Spleen (tissue), 7 donors: ENCODE measurements at regions not wholly inside any gene's neighbourhood (a gene's known extent, or its start where the extent isn't known, plus 50 kb on each side); places are given as distances from the start of the nearest gene placed in this dataset.

ENCODE experiments used
- CTCF ChIP-seq, 11 experiments: fragments of 200-600 bp in 7 of 11; fragments of 450-650 bp in 4 of 11; sonication (generic) in 4 of 11; IDR thresholded peaks in 8 of 11; conservative IDR thresholded peaks in 3 of 11; 1 replicate in 7 of 11; 2 replicates in 4 of 11; pipeline versions ENCODE4 v1.4.0 to v1.8.0; 2016 to 2021; ENCODE audit warnings: antibody characterized with exemption in 11 of 11, inconsistent platforms in 4 of 11, mild to moderate bottlenecking in 1 of 11
- POLR2A ChIP-seq, 3 donors: fragments of 450-650 bp; IDR thresholded peaks; one replicate each; pipeline ENCODE4 v1.5.1; 2017; ENCODE audit warnings: antibody characterized with exemption in 3 of 3, mild to moderate bottlenecking in 1 of 3
- POLR2AphosphoS5 ChIP-seq, 3 donors: sonication (generic); formaldehyde crosslinking; IDR thresholded peaks; one replicate each; pipeline ENCODE4 v1.5.1; 2017; ENCODE audit warnings: antibody characterized with exemption in 3 of 3
- donor health status: DM: no; HTN: no; CAD: no; lungs with moderate emphysema.
- donor health status: DM: no; HTN: no; CAD: no.
- donor health status: DM: no; HTN: no; CAD: no.

- TF ChIP-seq CTCF (IDR thresholded peaks at IDR 0.05 in 8 of 11, conservative IDR thresholded peaks at IDR 0.05 in 3 of 11), result no peak
- TF ChIP-seq POLR2A (IDR thresholded peaks at IDR 0.05), result no peak
- TF ChIP-seq POLR2AphosphoS5 (IDR thresholded peaks at IDR 0.05), result no peak
Measured at GRCh38 chr2:8004250-8004681, 677.6 kb upstream of the ID2 start.
